Stimulated activated naive CD8-positive, alpha-beta T cell treated with anti-CD3 and anti-CD28 coated beads, Interleukin-15, amount 100 ng/mL, for 72 hours (primary cell): ENCODE measurements at regions not wholly inside any gene's neighbourhood (a gene's known extent, or its start where the extent isn't known, plus 50 kb on each side); places are given as distances from the start of the nearest gene placed in this dataset.

ENCODE experiments used
- ATAC-seq: fragments of 150-1000 bp; cut with Tn5 transposase; 2 replicates; pipeline ENCODE4 v1.10.0; 2021; ENCODE audit warnings: mild to moderate bottlenecking, moderate library complexity
- DNase-seq, 2 donors: peaks; one replicate each; pipeline ENCODE4 v3.0.0; 2021 to 2022
- H3K27ac Mint-ChIP-seq, 2 donors: one replicate each; pipeline ENCODE4 v1.8.0; 2022; ENCODE audit warnings: mild to moderate bottlenecking in 2 of 2, mixed read lengths in 2 of 2, moderate library complexity in 2 of 2
- H3K27me3 Mint-ChIP-seq: one replicate; pipeline ENCODE4 v1.8.0; 2022; ENCODE audit warnings: mixed read lengths
- H3K4me1 Mint-ChIP-seq: one replicate; pipeline ENCODE4 v1.8.0; 2022; ENCODE audit warnings: mild to moderate bottlenecking, mixed read lengths
- H3K4me3 Mint-ChIP-seq, 2 donors: one replicate each; pipeline ENCODE4 v1.8.0; 2022; ENCODE audit warnings: mild to moderate bottlenecking in 2 of 2, mixed read lengths in 2 of 2, moderate library complexity in 1 of 2
- H3K9me3 Mint-ChIP-seq, 2 donors: one replicate each; pipeline ENCODE4 v1.8.0; 2022; ENCODE audit warnings: mixed read lengths in 2 of 2

- Mint-ChIP-seq H3K4me1 (no peaks in the 10 kb centered on the region), H3K27ac (no peak overlapping the region), H3K4me3 (no peak overlapping the region), H3K27me3 (no peaks in the 10 kb centered on the region), H3K9me3 (no peaks in the 10 kb centered on the region)
- no peak for ATAC-seq
- no peak for DNase-seq
Measured at GRCh38 chr5:135119481-135119880, 85.5 kb upstream of the PITX1 start.

DNA sequence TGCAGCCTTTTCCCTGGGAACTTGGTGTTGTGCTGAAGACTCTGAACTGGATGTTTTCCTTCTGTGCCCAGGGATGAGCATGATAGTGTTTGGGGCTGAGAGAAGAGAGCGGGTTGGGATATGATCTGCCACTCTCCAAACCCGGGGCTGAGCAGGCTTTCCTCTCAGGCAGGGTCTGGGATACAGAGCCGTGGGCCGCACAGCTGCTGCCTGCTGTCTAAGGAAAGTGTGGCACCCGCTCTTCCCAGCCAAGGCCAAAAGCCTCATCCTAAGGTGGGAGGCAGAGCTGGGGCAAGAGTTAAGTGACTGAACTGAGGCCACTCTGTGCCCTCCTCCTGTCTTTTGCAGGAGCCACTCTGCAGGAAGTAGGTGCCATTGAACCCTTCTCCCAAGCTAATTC lies 83.6 kb upstream of the PITX1 start:
- DNase-seq (no peak), ATAC-seq (no peak)
- Mint-ChIP-seq H3K4me3 (no peak overlapping the region), H3K9me3 (no peaks in the 10 kb centered on the region), H3K27me3 (no peaks in the 10 kb centered on the region), H3K4me1 (no peaks in the 10 kb centered on the region), H3K27ac (no peak overlapping the region)

DNA sequence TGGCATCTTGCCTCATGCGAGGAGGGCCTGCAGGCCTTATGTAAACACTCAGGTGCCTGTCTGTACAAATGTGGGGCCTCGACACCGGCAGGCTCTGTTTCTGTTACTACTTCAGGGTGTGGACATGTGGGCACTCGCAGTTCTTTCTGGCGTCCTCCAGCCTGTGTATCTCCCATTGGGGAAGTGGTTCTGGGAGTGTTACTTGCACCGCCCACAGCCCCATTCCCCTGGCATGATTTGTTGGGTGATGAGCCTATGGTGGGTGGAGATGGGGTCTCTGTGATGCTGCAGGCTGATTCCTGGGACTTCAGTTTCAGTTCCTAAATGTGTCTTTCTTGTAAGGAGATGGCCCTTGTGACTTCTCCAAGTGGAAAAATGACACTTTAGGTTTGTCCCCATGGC lies 82.1 kb upstream of the PITX1 start:
- ATAC-seq (no peak), DNase-seq (no peak)
- Mint-ChIP-seq H3K4me1 (no peaks in the 10 kb centered on the region), H3K9me3 (no peaks in the 10 kb centered on the region), H3K27ac (no peak overlapping the region), H3K4me3 (no peak overlapping the region), H3K27me3 (no peaks in the 10 kb centered on the region)

- H3K27ac Mint-ChIP-seq, result no peak overlapping the region
Measured at GRCh38 chr5:135115591-135115990, 81.6 kb upstream of the PITX1 start.

GRCh38 chr5:135114759-135115158 lies 80.7 kb upstream of the PITX1 start:
- no peak overlapping the region for H3K4me3 Mint-ChIP-seq
- H3K27me3 Mint-ChIP-seq, result no peaks in the 10 kb centered on the region
- ATAC-seq, result no peak
- no peaks in the 10 kb centered on the region for H3K9me3 Mint-ChIP-seq
- H3K4me1 Mint-ChIP-seq, result no peaks in the 10 kb centered on the region
- DNase-seq, result no peak
- no peak overlapping the region for H3K27ac Mint-ChIP-seq

More at GRCh38 chr5:135115591-135115990, 81.6 kb upstream of the PITX1 start:
- no peak overlapping the region for H3K4me3 Mint-ChIP-seq
- H3K9me3 Mint-ChIP-seq, result no peaks in the 10 kb centered on the region
- ATAC-seq, result no peak
- no peaks in the 10 kb centered on the region for H3K4me1 Mint-ChIP-seq
- DNase-seq, result no peak
- H3K27me3 Mint-ChIP-seq, result no peaks in the 10 kb centered on the region

GRCh38 chr5:135112008-135112725 lies 78.1 kb upstream of the PITX1 start:
- H3K4me3 Mint-ChIP-seq, result no peak overlapping the region
- no peaks in the 10 kb centered on the region for H3K27me3 Mint-ChIP-seq
- H3K4me1 Mint-ChIP-seq, result no peaks in the 10 kb centered on the region
- DNase-seq (no peak), ATAC-seq (no peak)
- peak overlapping the region in 1 of 2 donors; percentile 34 for H3K27ac Mint-ChIP-seq
- no peaks in the 10 kb centered on the region for H3K9me3 Mint-ChIP-seq

DNA sequence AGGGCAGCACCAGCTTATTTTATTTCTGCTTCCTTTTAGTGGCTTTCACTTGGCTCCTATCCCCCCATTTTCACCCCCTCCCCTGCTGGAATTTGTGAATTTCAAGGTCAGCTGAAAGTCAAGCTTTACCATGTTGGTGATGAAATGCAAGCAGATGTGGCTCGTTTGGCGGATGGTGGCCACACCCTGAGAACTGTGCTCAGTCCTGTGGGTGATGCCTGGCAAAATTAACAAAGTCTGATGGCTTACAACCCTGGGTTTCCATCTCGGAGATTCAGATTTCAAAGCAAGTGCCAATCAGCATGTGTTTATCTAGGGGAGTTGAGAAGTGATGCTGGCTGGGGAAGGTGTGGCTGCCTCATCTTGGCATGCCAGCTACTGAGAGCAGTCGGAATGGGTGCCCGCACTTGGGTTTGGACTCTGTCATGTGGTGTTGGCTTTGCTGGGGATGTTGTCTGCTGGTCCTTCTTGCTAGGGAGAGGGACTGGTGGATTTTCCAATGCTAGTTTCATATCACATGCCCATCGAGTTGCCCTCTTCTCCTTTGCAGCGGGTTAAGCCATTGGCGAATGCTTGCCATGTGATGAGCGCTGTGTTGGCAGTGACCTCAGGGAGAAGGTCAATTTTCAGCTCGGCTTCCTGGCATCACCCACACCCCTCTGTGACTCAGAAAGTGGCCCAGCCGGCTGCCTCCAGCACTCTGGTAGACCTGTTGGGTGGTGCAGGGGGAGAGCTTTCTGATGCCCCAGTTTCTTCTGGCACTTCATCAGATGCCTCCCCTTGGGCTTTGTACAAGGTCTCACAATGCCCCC lies 77.0 kb upstream of the PITX1 start:
- H3K4me1 Mint-ChIP-seq, result no peaks in the 10 kb centered on the region
- no peak overlapping the region for H3K27ac Mint-ChIP-seq
- no peak for DNase-seq
- H3K27me3 Mint-ChIP-seq, result no peaks in the 10 kb centered on the region
- H3K9me3 Mint-ChIP-seq, result no peaks in the 10 kb centered on the region
- H3K4me3 Mint-ChIP-seq, result no peak overlapping the region
- no peak for ATAC-seq

DNA sequence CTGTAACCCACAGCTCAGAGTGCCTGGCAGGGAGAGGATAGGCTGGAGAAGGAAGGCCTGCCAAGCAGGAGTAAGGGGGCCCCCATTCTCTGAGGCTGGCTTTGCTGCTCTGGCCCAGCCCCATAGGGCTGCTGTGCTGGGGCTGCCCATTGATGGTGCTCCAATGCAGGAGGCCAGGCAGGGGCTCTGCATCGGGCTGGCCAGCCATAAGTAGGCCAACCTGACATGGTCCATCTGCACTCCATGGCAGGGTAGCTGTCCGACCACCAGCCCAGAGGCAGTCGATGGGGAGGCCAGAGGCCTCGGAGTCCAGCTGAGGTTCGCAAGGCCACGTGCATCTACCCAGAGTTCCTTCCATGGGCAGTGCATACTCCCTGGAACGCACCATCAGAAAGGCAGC lies 75.0 kb upstream of the PITX1 start:
- DNase-seq (no peak), ATAC-seq (no peak)
- Mint-ChIP-seq H3K27ac (no peak overlapping the region), H3K4me1 (no peaks in the 10 kb centered on the region), H3K27me3 (no peaks in the 10 kb centered on the region), H3K9me3 (no peaks in the 10 kb centered on the region), H3K4me3 (no peak overlapping the region)

DNA sequence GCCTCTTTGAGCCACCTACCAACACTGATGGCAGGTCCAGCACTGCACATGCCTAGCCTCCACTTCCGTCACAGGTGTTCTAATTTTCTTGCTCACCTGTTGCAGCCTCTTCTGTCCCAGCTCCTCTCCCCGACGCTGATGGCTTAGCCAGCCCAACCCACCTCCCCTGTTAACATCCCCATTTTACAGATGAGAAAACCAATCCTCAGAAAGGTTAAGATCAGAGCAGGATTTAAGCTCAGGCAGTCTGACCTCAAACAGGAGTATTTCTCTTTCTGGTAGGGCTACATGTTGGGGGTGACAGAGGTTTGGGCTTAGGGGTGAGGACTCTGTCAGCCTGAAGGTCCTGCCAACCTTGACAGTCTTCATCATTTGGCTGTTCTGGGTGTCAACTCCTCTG lies 74.5 kb upstream of the PITX1 start:
- no peak for DNase-seq
- no peaks in the 10 kb centered on the region for H3K9me3 Mint-ChIP-seq
- H3K27me3 Mint-ChIP-seq, result no peaks in the 10 kb centered on the region
- no peaks in the 10 kb centered on the region for H3K4me1 Mint-ChIP-seq
- ATAC-seq, result no peak
- no peak overlapping the region for H3K4me3 Mint-ChIP-seq
- H3K27ac Mint-ChIP-seq, result no peak overlapping the region

GRCh38 chr5:135107986-135108385 lies 74.0 kb upstream of the PITX1 start:
- Mint-ChIP-seq H3K4me1 (no peaks in the 10 kb centered on the region), H3K4me3 (no peak overlapping the region), H3K27me3 (no peaks in the 10 kb centered on the region), H3K27ac (no peak overlapping the region), H3K9me3 (no peaks in the 10 kb centered on the region)
- ATAC-seq (no peak), DNase-seq (no peak)

- H3K4me1 Mint-ChIP-seq, result no peaks in the 10 kb centered on the region
Measured at GRCh38 chr5:135106610-135107471, 72.8 kb upstream of the PITX1 start.

DNA sequence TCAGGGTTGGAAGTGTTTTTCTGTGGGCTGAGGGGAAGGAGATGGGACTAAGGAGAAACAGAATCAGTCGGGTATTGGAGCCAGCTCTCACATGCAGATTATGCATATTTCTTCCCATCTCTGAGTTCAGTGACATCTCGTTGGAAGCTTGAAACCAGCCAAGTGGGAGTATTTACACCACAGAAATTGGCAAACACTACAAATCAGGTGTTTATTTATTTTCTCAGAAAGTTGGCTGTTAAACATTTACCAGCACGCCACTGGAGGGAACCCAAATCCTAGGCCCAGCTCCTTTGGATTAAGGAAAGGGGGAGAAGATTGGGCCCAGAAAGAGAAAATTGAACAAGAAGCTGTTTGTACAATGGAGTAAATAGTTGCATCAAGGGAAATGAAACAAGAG lies 72.1 kb upstream of the PITX1 start:
- no peaks in the 10 kb centered on the region for H3K9me3 Mint-ChIP-seq
- H3K4me3 Mint-ChIP-seq, result no peak overlapping the region
- no peak for ATAC-seq
- H3K4me1 Mint-ChIP-seq, result no peaks in the 10 kb centered on the region
- no peaks in the 10 kb centered on the region for H3K27me3 Mint-ChIP-seq
- no peak for DNase-seq
- H3K27ac Mint-ChIP-seq, result no peak overlapping the region

More at GRCh38 chr5:135106610-135107471, 72.8 kb upstream of the PITX1 start:
- no peak overlapping the region for H3K27ac Mint-ChIP-seq
- no peaks in the 10 kb centered on the region for H3K27me3 Mint-ChIP-seq
- no peaks in the 10 kb centered on the region for H3K9me3 Mint-ChIP-seq
- no peak overlapping the region for H3K4me3 Mint-ChIP-seq
- DNase-seq (no peak), ATAC-seq (no peak)

GRCh38 chr5:135105105-135105484 lies 71.1 kb upstream of the PITX1 start:
- H3K27me3 Mint-ChIP-seq, result no peaks in the 10 kb centered on the region
- H3K4me1 Mint-ChIP-seq, result no peaks in the 10 kb centered on the region
- no peaks in the 10 kb centered on the region for H3K9me3 Mint-ChIP-seq
- no peak for ATAC-seq
- H3K27ac Mint-ChIP-seq, result no peak overlapping the region
- H3K4me3 Mint-ChIP-seq, result no peak overlapping the region
- no peak for DNase-seq

DNA sequence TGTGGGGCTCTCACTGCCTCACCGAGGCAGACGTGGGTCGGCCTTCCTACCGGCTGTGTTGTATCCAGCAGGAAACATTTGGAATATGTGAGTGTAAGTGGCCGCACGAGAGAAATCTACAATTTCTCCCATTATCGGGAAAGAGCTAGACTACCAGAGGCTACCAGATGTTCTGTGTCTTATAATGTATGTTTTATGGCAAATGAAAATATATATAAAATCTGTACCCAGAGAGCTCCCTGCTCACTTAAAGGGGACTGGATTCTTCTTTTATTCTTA lies 69.5 kb upstream of the PITX1 start:
- Mint-ChIP-seq H3K4me1 (no peaks in the 10 kb centered on the region), H3K27me3 (no peaks in the 10 kb centered on the region), H3K9me3 (no peaks in the 10 kb centered on the region), H3K27ac (no peak overlapping the region), H3K4me3 (no peak overlapping the region)
- no peak for ATAC-seq
- no peak for DNase-seq

GRCh38 chr5:135102716-135103574 lies 68.9 kb upstream of the PITX1 start:
- DNase-seq, result no peak
- no peak overlapping the region for H3K4me3 Mint-ChIP-seq
- H3K9me3 Mint-ChIP-seq, result no peaks in the 10 kb centered on the region
- ATAC-seq, result no peak
- H3K27ac Mint-ChIP-seq, result no peak overlapping the region
- H3K27me3 Mint-ChIP-seq, result no peaks in the 10 kb centered on the region
- H3K4me1 Mint-ChIP-seq, result no peaks in the 10 kb centered on the region
